ENCODE measurements at regions not wholly inside any gene's neighbourhood (a gene's known extent, or its start where the extent isn't known, plus 50 kb on each side); places are given as distances from the start of the nearest gene placed in this dataset.
"Not testable (repeated sequence)": the region's sequence is repeated elsewhere in the genome, so short reads cannot be mapped to it uniquely, and the experiment has no call there.

DNA sequence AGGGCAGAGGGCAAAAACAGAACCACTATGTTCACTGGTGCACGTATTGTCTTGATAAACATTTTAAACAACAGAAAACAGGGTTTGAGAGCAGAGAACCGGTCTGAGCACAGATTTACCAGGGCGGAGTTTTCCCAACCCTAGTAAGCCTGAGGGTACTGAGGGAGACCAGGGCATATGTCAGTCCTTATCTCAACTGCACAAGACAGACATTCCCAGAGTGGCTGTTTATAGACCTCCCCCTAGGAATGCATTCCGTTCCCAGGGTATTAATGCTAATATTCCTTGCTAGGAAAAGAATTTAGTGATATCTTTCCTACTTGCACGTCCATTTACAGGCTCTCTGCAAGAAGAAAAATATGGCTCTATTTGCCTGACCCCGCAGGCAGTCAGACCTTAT lies 99.7 kb upstream of the ANKRD50 start:
- TF ChIP-seq, protein P1, sequence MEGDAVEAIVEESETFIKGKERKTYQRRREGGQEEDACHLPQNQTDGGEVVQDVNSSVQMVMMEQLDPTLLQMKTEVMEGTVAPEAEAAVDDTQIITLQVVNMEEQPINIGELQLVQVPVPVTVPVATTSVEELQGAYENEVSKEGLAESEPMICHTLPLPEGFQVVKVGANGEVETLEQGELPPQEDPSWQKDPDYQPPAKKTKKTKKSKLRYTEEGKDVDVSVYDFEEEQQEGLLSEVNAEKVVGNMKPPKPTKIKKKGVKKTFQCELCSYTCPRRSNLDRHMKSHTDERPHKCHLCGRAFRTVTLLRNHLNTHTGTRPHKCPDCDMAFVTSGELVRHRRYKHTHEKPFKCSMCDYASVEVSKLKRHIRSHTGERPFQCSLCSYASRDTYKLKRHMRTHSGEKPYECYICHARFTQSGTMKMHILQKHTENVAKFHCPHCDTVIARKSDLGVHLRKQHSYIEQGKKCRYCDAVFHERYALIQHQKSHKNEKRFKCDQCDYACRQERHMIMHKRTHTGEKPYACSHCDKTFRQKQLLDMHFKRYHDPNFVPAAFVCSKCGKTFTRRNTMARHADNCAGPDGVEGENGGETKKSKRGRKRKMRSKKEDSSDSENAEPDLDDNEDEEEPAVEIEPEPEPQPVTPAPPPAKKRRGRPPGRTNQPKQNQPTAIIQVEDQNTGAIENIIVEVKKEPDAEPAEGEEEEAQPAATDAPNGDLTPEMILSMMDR (conservative IDR thresholded peaks at IDR 0.05; ENCODE audit: low read depth, low read length) = not testable (repeated sequence)
- TF ChIP-seq POLR2A (IDR thresholded peaks at IDR 0.05; ENCODE audit: low read depth, low read length); CEBPB (IDR thresholded peaks at IDR 0.05; ENCODE audit: low read depth, low read length); BHLHE40 (IDR thresholded peaks at IDR 0.05; ENCODE audit: low read depth, low read length); CHD1 (IDR thresholded peaks at IDR 0.05; ENCODE audit: low read depth, low read length); MAZ (IDR thresholded peaks at IDR 0.05; ENCODE audit: borderline replicate concordance, low read depth, low read length); FOS (IDR thresholded peaks at IDR 0.05; ENCODE audit: low read depth, low read length); MAFK (IDR thresholded peaks at IDR 0.05; ENCODE audit: low read depth, low read length): not testable (repeated sequence)
- TF ChIP-seq, protein P2, sequence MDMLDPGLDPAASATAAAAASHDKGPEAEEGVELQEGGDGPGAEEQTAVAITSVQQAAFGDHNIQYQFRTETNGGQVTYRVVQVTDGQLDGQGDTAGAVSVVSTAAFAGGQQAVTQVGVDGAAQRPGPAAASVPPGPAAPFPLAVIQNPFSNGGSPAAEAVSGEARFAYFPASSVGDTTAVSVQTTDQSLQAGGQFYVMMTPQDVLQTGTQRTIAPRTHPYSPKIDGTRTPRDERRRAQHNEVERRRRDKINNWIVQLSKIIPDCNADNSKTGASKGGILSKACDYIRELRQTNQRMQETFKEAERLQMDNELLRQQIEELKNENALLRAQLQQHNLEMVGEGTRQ (IDR thresholded peaks at IDR 0.05; ENCODE audit: low read depth, low read length) = not testable (repeated sequence)

Data from IMR-90 (cell line).